Stomach (tissue), 8 donors: ENCODE measurements at regions not wholly inside any gene's neighbourhood (a gene's known extent, or its start where the extent isn't known, plus 50 kb on each side); places are given as distances from the start of the nearest gene placed in this dataset.

Experiments used
- DNase-seq, 2 donors: peaks; one replicate each; pipeline versions ENCODE4 v3.0.0 to v3.0.0-alpha.2; 2013 to 2019
- H3K27ac ChIP-seq, 5 donors: fragments of 200-600 bp in 4 of 5; sonication (generic) in 4 of 5; one replicate each; pipeline ENCODE4 v1.5.1; 2013 to 2019; ENCODE audit warnings: mild to moderate bottlenecking in 1 of 5, moderate library complexity in 1 of 5
- H3K27me3 ChIP-seq, 3 donors: fragments of 200-600 bp; sonication (generic); one replicate each; pipeline ENCODE4 v1.5.1; 2017 to 2019; ENCODE audit warnings: mixed run types in 1 of 3
- H3K36me3 ChIP-seq, 4 donors: fragments of 200-600 bp; sonication (generic); 1 replicate in 3 of 4; 2 replicates in 1 of 4; pipeline ENCODE4 v1.5.1; 2016 to 2019
- H3K4me1 ChIP-seq, 4 donors: fragments of 200-600 bp; sonication (generic); one replicate each; pipeline ENCODE4 v1.5.1; 2016 to 2019
- H3K4me3 ChIP-seq, 4 donors: fragments of 200-600 bp; sonication (generic) in 3 of 4; one replicate each; pipeline ENCODE4 v1.5.1; 2016 to 2019; ENCODE audit warnings: mild to moderate bottlenecking in 1 of 4
- H3K9me3 ChIP-seq, 4 donors: fragments of 200-600 bp; sonication (generic); one replicate each; pipeline ENCODE4 v1.5.1; 2016 to 2019
- CTCF ChIP-seq, 7 experiments: fragments of 450-650 bp in 4 of 7; fragments of 200-600 bp in 3 of 7; sonication (generic) in 3 of 7; IDR thresholded peaks; one replicate each; pipeline ENCODE4 v1.5.1; 2016 to 2019; ENCODE audit warnings: antibody characterized with exemption in 7 of 7, control low read depth in 2 of 7, mild to moderate bottlenecking in 1 of 7
- EP300 ChIP-seq: sonication (generic); formaldehyde crosslinking; IDR thresholded peaks from one replicate; pipeline ENCODE4 v1.6.1; 2017; ENCODE audit warnings: antibody characterized with exemption
- POLR2A ChIP-seq, 4 donors: fragments of 450-650 bp; IDR thresholded peaks; one replicate each; pipeline ENCODE4 v1.6.1; 2016; ENCODE audit warnings: antibody characterized with exemption in 4 of 4, control low read depth in 2 of 4, mild to moderate bottlenecking in 1 of 4, moderate library complexity in 1 of 4
- POLR2AphosphoS5 ChIP-seq, 3 donors: sonication (generic); formaldehyde crosslinking; IDR thresholded peaks; one replicate each; pipeline ENCODE4 v1.6.1; 2016; ENCODE audit warnings: antibody characterized with exemption in 3 of 3
- WGBS, 5 donors: extraction: QIAGEN DNeasy Blood & Tissue Kit in 3 of 5; methylation state at CpG; one replicate each; pipeline versions ENCODE4 v1.1.5 to v1.1.7; 2013 to 2018; 5-methylcytosine and 5-hydroxymethylcytosine counted together
- intact Hi-C: fragments of 100-400 bp; cut with DNase I; formaldehyde crosslinking; loops from one replicate; pipeline ENCODE4 v1.15.1; 2023; ENCODE audit warnings: low total_unique reads
- donor health status: healthy with polysubstance abuse.
- donor health status: Bipolar disorder and iron deficiency.
- donor health status: healthy.

- Histone ChIP-seq H3K36me3 (no peaks in the 10 kb centered on the region), H3K27me3 (no peaks in the 10 kb centered on the region), H3K4me3 (no peak overlapping the region), H3K9me3 (no peaks in the 10 kb centered on the region), H3K27ac (no peak overlapping the region), H3K4me1 (no peaks in the 10 kb centered on the region)
- TF ChIP-seq POLR2A (IDR thresholded peaks at IDR 0.05) (no peak), CTCF (IDR thresholded peaks at IDR 0.05) (no peak), POLR2AphosphoS5 (IDR thresholded peaks at IDR 0.05) (no peak), EP300 (no peak)
- intact Hi-C loops = no loop called here
- DNase-seq = no peak
- WGBS, 5 donors = 33 to 50% (median 38%) methylated on average over 1 of the region's 1 CpG
Observed at GRCh38 chr2:142321706-142322280, 191.0 kb upstream of the LRP1B start.

- no peak for TF ChIP-seq POLR2AphosphoS5 (IDR thresholded peaks at IDR 0.05)
- no peak for TF ChIP-seq POLR2A (IDR thresholded peaks at IDR 0.05)
- no peak for TF ChIP-seq CTCF (IDR thresholded peaks at IDR 0.05)
- TF ChIP-seq EP300 = no peak
- no peaks in the 10 kb centered on the region for H3K27me3 ChIP-seq
- no peaks in the 10 kb centered on the region for H3K9me3 ChIP-seq
- WGBS, 5 donors = 80 to 98% (median 94%) methylated on average over 1 of the region's 1 CpG
- H3K4me1 ChIP-seq = no peaks in the 10 kb centered on the region
- intact Hi-C loops = no loop called here
- DNase-seq = no peak
- no peak overlapping the region for H3K4me3 ChIP-seq
- H3K36me3 ChIP-seq = no peaks in the 10 kb centered on the region
- H3K27ac ChIP-seq = no peak overlapping the region
Observed at GRCh38 chr2:142320067-142320466, 189.3 kb upstream of the LRP1B start.

- Histone ChIP-seq H3K36me3 (no peaks in the 10 kb centered on the region), H3K4me1 (no peaks in the 10 kb centered on the region), H3K4me3 (no peak overlapping the region), H3K27me3 (no peaks in the 10 kb centered on the region), H3K9me3 (peaks cover 0 to 7% (median 2%) of the 10 kb centered on the region in 4 donors), H3K27ac (no peak overlapping the region)
- 73 to 85% (median 84%) methylated on average over 4 of the region's 4 CpGs for WGBS, 5 donors
- TF ChIP-seq POLR2A (IDR thresholded peaks at IDR 0.05) = no peak
- no peak for TF ChIP-seq EP300
- TF ChIP-seq POLR2AphosphoS5 (IDR thresholded peaks at IDR 0.05) = no peak
- TF ChIP-seq CTCF (IDR thresholded peaks at IDR 0.05) = no peak
- intact Hi-C loops = no loop called here
- no peak for DNase-seq
Observed at GRCh38 chr2:142316049-142316448, 185.2 kb upstream of the LRP1B start.

- H3K36me3 ChIP-seq = no peaks in the 10 kb centered on the region
- no peak for TF ChIP-seq CTCF (IDR thresholded peaks at IDR 0.05)
- TF ChIP-seq POLR2A (IDR thresholded peaks at IDR 0.05) = no peak
- TF ChIP-seq EP300 = no peak
- no peak for TF ChIP-seq POLR2AphosphoS5 (IDR thresholded peaks at IDR 0.05)
- intact Hi-C loops = no loop called here
- no peak overlapping the region for H3K27ac ChIP-seq
- no peak for DNase-seq
- no peaks in the 10 kb centered on the region for H3K27me3 ChIP-seq
- H3K4me3 ChIP-seq = no peak overlapping the region
- no peaks in the 10 kb centered on the region for H3K4me1 ChIP-seq
- H3K9me3 ChIP-seq = peaks cover 0 to 14% (median 8%) of the 10 kb centered on the region in 4 donors
Observed at GRCh38 chr2:142315346-142315745, 184.5 kb upstream of the LRP1B start.
